Mesenchymal stem cell (in vitro differentiated cells and primary cell): ENCODE measurements at regions not wholly inside any gene's neighbourhood (a gene's known extent, or its start where the extent isn't known, plus 50 kb on each side); places are given as distances from the start of the nearest gene placed in this dataset.

Experiments
- DNase-seq: peaks from one replicate; pipeline ENCODE4 v3.0.0-alpha.2; 2013
- H2AFZ ChIP-seq: one replicate; pipeline ENCODE4 v1.6.1; 2013; ENCODE audit warnings: low read depth, mild to moderate bottlenecking, control low read depth, inconsistent platforms, low read length, moderate library complexity
- H2AK5ac ChIP-seq: 2 replicates; pipeline ENCODE4 v1.6.1; 2013; ENCODE audit warnings: low read length, moderate library complexity, mild to moderate bottlenecking, inconsistent platforms; ENCODE audit not compliant: severe bottlenecking
- H2BK120ac ChIP-seq: one replicate; pipeline ENCODE4 v1.6.1; 2013; ENCODE audit warnings: low read depth, mild to moderate bottlenecking, inconsistent platforms, low read length, moderate library complexity
- H2BK12ac ChIP-seq, 2 experiments: one replicate each; pipeline ENCODE4 v1.6.1; 2013; ENCODE audit warnings: inconsistent platforms in 2 of 2, low read length in 2 of 2, mild to moderate bottlenecking in 2 of 2, moderate library complexity in 2 of 2, control low read depth in 1 of 2
- H2BK15ac ChIP-seq: one replicate; pipeline ENCODE4 v1.6.1; 2013; ENCODE audit warnings: mild to moderate bottlenecking, low read depth, inconsistent platforms; ENCODE audit not compliant: poor library complexity, severe bottlenecking
- H2BK5ac ChIP-seq: 2 replicates; pipeline ENCODE4 v1.6.1; 2013; ENCODE audit warnings: low read depth, mild to moderate bottlenecking, low read length, control low read depth, inconsistent platforms; ENCODE audit not compliant: poor library complexity, severe bottlenecking
- H3K14ac ChIP-seq, 2 experiments: one replicate each; pipeline ENCODE4 v1.6.1; 2013; ENCODE audit warnings: inconsistent platforms in 2 of 2, low read length in 2 of 2, control low read depth in 1 of 2, mild to moderate bottlenecking in 1 of 2, moderate library complexity in 1 of 2
- H3K18ac ChIP-seq, 2 experiments: one replicate each; pipeline ENCODE4 v1.6.1; 2013; ENCODE audit warnings: inconsistent platforms in 2 of 2, low read length in 2 of 2, control low read depth in 1 of 2, low read depth in 1 of 2, mild to moderate bottlenecking in 1 of 2
- H3K23ac ChIP-seq, 2 experiments: one replicate each; pipeline ENCODE4 v1.6.1; 2013; ENCODE audit warnings: inconsistent platforms in 2 of 2, low read length in 2 of 2, mild to moderate bottlenecking in 2 of 2, moderate library complexity in 2 of 2, control low read depth in 1 of 2
- H3K27ac ChIP-seq: 2 replicates; pipeline ENCODE4 v1.5.1; 2013; ENCODE audit warnings: mild to moderate bottlenecking, moderate library complexity, low read length, control low read depth, inconsistent platforms; ENCODE audit not compliant: poor library complexity, severe bottlenecking
- H3K27me3 ChIP-seq, 2 experiments: 2 replicates each; pipeline versions ENCODE4 v1.6.1 to v1.7.0; 2013; ENCODE audit warnings: low read length in 2 of 2, mild to moderate bottlenecking in 2 of 2, moderate library complexity in 2 of 2, control low read depth in 1 of 2, inconsistent platforms in 1 of 2; ENCODE audit not compliant: control insufficient read depth in 1 of 2, insufficient read depth in 1 of 2
- H3K36me3 ChIP-seq, 2 experiments: 2 replicates each; pipeline versions ENCODE4 v1.6.1 to v1.7.0; 2013; ENCODE audit warnings: low read length in 2 of 2, control low read depth in 1 of 2, inconsistent platforms in 1 of 2, low read depth in 1 of 2, mild to moderate bottlenecking in 1 of 2; ENCODE audit not compliant: insufficient read depth in 2 of 2, control insufficient read depth in 1 of 2
- H3K4ac ChIP-seq, 2 experiments: one replicate each; pipeline ENCODE4 v1.6.1; 2013; ENCODE audit warnings: inconsistent platforms in 2 of 2, low read length in 2 of 2, mild to moderate bottlenecking in 2 of 2, moderate library complexity in 2 of 2, control low read depth in 1 of 2, low read depth in 1 of 2
- H3K4me1 ChIP-seq: 2 replicates; pipeline ENCODE4 v1.6.1; 2013; ENCODE audit warnings: low read depth, low read length, control low read depth; ENCODE audit not compliant: control insufficient read depth, insufficient read depth
- H3K4me2 ChIP-seq: 2 replicates; pipeline ENCODE4 v1.6.1; 2013; ENCODE audit warnings: low read length, mild to moderate bottlenecking, inconsistent platforms; ENCODE audit not compliant: poor library complexity, severe bottlenecking
- H3K4me3 ChIP-seq, 2 experiments: 2 replicates each; pipeline versions ENCODE4 v1.5.1 to v1.7.0; 2013; ENCODE audit warnings: low read length in 2 of 2, mild to moderate bottlenecking in 2 of 2, control low read depth in 1 of 2, low read depth in 1 of 2; ENCODE audit not compliant: insufficient read depth in 1 of 2
- H3K79me1 ChIP-seq: replicated peaks from 2 replicates; pipeline ENCODE4 v1.6.1; 2013; ENCODE audit warnings: mild to moderate bottlenecking, control low read depth, low read length, inconsistent platforms; ENCODE audit not compliant: poor library complexity, severe bottlenecking
- H3K9ac ChIP-seq: 2 replicates; pipeline ENCODE4 v1.7.0; 2013; ENCODE audit warnings: mild to moderate bottlenecking, low read length, moderate library complexity
- H3K9me3 ChIP-seq: 2 replicates; pipeline ENCODE4 v1.7.0; 2013; ENCODE audit warnings: mild to moderate bottlenecking, low read length; ENCODE audit not compliant: control insufficient read depth
- H4K8ac ChIP-seq: one replicate; pipeline ENCODE4 v1.6.1; 2013; ENCODE audit warnings: inconsistent platforms, mild to moderate bottlenecking, low read length, moderate library complexity
- H4K91ac ChIP-seq: one replicate; pipeline ENCODE4 v1.6.1; 2013; ENCODE audit warnings: mild to moderate bottlenecking, low read length, inconsistent platforms
- WGBS: methylation state at CpG from one replicate; pipeline ENCODE4 v1.1.7; 2013; ENCODE audit warnings: mixed read lengths; 5-methylcytosine and 5-hydroxymethylcytosine counted together

DNA sequence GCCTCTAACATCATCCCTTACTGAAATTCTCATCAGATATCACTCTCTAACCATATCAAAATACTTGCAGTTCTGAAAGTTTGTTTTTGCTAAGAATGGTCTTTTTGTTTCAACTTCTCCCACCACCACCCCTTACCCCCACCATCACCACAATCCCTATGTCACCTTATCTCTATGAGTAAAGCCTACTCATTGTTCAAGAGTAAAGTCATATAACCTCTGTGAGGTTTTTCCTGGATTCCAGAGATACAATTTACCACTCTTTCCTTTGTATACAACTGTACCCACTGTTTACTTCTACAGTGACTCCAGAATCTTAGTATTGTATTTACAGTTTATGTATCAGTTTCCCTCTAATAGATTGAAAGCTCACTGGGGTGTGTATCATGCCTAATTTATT lies 158.0 kb upstream of the PCDH10 start:
- H3K4me2 ChIP-seq: no peak overlapping the region
- H2AFZ ChIP-seq: no peak overlapping the region
- no peak overlapping the region for H4K8ac ChIP-seq
- H4K91ac ChIP-seq: no peak overlapping the region
- H3K79me1 ChIP-seq: no peaks in the 10 kb centered on the region
- H2BK12ac ChIP-seq: no peak overlapping the region
- no peak overlapping the region for H3K18ac ChIP-seq
- no peak overlapping the region for H2BK5ac ChIP-seq
- no peak overlapping the region for H3K23ac ChIP-seq
- no peaks in the 10 kb centered on the region for H3K4me1 ChIP-seq
- no peaks in the 10 kb centered on the region for H3K9me3 ChIP-seq
- no peak overlapping the region for H2AK5ac ChIP-seq
- no peak overlapping the region for H2BK15ac ChIP-seq
- no peak overlapping the region for H3K4ac ChIP-seq
- no peak overlapping the region for H3K14ac ChIP-seq
- H3K9ac ChIP-seq: no peak overlapping the region
- H3K27me3 ChIP-seq: no peaks in the 10 kb centered on the region
- H3K36me3 ChIP-seq: no peaks in the 10 kb centered on the region
- H2BK120ac ChIP-seq: no peak overlapping the region
- DNase-seq: no peak
- no peak overlapping the region for H3K27ac ChIP-seq
- H3K4me3 ChIP-seq: no peak overlapping the region

DNA sequence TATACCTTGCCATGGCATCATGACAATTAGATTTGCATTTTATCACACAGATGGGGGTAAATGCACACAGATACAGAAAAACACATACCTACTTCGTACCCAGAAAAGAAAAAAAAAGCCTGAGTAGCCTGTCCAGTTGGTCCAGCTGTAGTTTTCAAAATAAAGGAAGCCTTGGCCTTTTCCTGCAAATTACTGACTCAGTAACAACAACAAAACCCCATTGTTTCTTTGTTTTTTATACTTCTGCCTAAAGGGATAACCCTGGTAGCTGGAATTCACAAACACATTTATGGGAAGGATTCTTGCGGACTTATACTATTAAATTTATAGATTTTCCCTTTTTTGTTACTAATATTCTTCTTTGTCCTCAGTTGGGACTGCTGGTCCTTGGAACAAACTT lies 156.4 kb upstream of the PCDH10 start:
- H3K18ac ChIP-seq: no peak overlapping the region
- no peak overlapping the region for H3K27ac ChIP-seq
- H3K4me3 ChIP-seq: no peak overlapping the region
- H2AFZ ChIP-seq: no peak overlapping the region
- H3K23ac ChIP-seq: no peak overlapping the region
- no peaks in the 10 kb centered on the region for H3K9me3 ChIP-seq
- H3K14ac ChIP-seq: no peak overlapping the region
- WGBS: 76% methylated on average over 1 of the region's 2 CpGs
- no peak overlapping the region for H2BK120ac ChIP-seq
- H4K8ac ChIP-seq: no peak overlapping the region
- H3K4me1 ChIP-seq: no peaks in the 10 kb centered on the region
- no peak overlapping the region for H3K4ac ChIP-seq
- no peaks in the 10 kb centered on the region for H3K79me1 ChIP-seq
- no peak for DNase-seq
- no peak overlapping the region for H4K91ac ChIP-seq
- no peak overlapping the region for H2BK5ac ChIP-seq
- no peaks in the 10 kb centered on the region for H3K27me3 ChIP-seq
- no peak overlapping the region for H2BK15ac ChIP-seq
- no peak overlapping the region for H3K4me2 ChIP-seq
- H3K36me3 ChIP-seq: no peaks in the 10 kb centered on the region
- no peak overlapping the region for H2AK5ac ChIP-seq
- H2BK12ac ChIP-seq: no peak overlapping the region
- H3K9ac ChIP-seq: no peak overlapping the region

DNA sequence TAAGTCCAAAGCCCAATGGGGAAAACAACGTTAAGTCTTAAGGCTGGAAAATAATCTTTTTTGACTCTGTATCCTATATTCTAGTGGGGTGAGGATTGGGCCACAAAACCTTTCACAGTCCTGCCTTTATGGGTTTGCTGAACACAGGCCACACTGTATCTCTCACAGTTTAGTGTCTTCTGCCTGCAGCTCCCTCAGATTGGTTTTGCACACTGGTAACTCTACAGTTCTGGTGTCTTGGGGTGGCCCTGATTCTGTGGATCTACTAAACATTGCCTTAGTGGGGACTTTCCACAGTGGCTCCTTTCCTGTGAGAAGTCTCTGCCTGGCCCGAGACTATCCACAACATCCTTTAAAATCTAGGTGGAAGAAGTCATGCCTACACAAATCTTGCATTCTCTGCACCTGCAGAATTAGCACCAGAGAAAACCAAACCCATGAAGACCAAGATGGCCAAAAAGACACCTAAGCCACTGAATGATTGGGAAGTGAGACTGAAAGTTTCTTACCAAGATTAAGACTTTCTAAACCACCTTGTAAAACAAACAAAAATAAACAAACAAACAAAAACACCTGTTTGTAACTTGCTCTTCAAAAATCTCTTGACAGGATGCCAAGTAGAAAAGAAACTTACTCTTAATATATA lies 150.4 kb upstream of the PCDH10 start:
- no peak overlapping the region for H4K8ac ChIP-seq
- WGBS: 80% methylated on average over 1 of the region's 2 CpGs
- no peak overlapping the region for H2BK5ac ChIP-seq
- peak overlapping the region in 1 of 2 experiments; percentile 52 for H2BK12ac ChIP-seq
- no peak overlapping the region for H3K23ac ChIP-seq
- H3K9ac ChIP-seq: no peak overlapping the region
- no peak overlapping the region for H3K4me3 ChIP-seq
- no peaks in the 10 kb centered on the region for H3K36me3 ChIP-seq
- no peak overlapping the region for H3K27ac ChIP-seq
- H3K9me3 ChIP-seq: peaks cover 29% of the 10 kb centered on the region
- DNase-seq: no peak
- H4K91ac ChIP-seq: no peak overlapping the region
- H2BK15ac ChIP-seq: no peak overlapping the region
- no peak overlapping the region for H2BK120ac ChIP-seq
- H3K27me3 ChIP-seq: no peaks in the 10 kb centered on the region
- H3K4me1 ChIP-seq: no peaks in the 10 kb centered on the region
- no peaks in the 10 kb centered on the region for H3K79me1 ChIP-seq
- H3K4ac ChIP-seq: no peak overlapping the region
- no peak overlapping the region for H3K4me2 ChIP-seq
- no peak overlapping the region for H2AK5ac ChIP-seq
- H3K18ac ChIP-seq: no peak overlapping the region
- no peak overlapping the region for H2AFZ ChIP-seq
- H3K14ac ChIP-seq: no peak overlapping the region

DNA sequence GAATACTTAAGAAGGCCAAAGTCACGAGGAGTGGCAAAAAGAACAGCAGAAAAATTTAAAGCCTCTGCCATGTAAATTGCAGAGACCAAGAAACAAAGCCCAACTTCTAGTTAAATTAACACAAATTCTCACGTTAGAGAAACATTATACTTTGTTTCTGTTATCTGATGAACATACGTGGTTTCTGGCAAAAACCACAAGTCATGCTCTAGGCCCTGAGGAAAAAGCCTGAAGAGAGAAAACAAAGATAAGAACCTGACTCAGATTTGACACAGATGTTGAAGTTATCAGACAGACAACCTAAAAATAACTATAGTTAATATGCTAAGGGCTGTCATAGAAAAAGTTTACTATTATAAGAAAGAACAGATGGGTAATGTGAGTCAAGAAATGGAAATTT lies 149.1 kb upstream of the PCDH10 start:
- H4K91ac ChIP-seq: no peak overlapping the region
- H3K4ac ChIP-seq: no peak overlapping the region
- H3K9ac ChIP-seq: no peak overlapping the region
- peak; percentile 70 for DNase-seq
- no peaks in the 10 kb centered on the region for H3K79me1 ChIP-seq
- H3K14ac ChIP-seq: no peak overlapping the region
- no peak overlapping the region for H2AFZ ChIP-seq
- H2BK5ac ChIP-seq: no peak overlapping the region
- H2BK15ac ChIP-seq: no peak overlapping the region
- H3K23ac ChIP-seq: no peak overlapping the region
- H4K8ac ChIP-seq: no peak overlapping the region
- no peak overlapping the region for H3K4me2 ChIP-seq
- no peak overlapping the region for H2BK120ac ChIP-seq
- H3K18ac ChIP-seq: no peak overlapping the region
- no peaks in the 10 kb centered on the region for H3K36me3 ChIP-seq
- H2AK5ac ChIP-seq: no peak overlapping the region
- H3K27me3 ChIP-seq: no peaks in the 10 kb centered on the region
- 75% methylated on average over 1 of the region's 3 CpGs for WGBS
- H3K27ac ChIP-seq: no peak overlapping the region
- no peak overlapping the region for H2BK12ac ChIP-seq
- no peak overlapping the region for H3K4me3 ChIP-seq
- H3K9me3 ChIP-seq: peaks cover 29% of the 10 kb centered on the region
- H3K4me1 ChIP-seq: no peaks in the 10 kb centered on the region
